HepG2 (cell line): ENCODE measurements at regions not wholly inside any gene's neighbourhood (a gene's known extent, or its start where the extent isn't known, plus 50 kb on each side); places are given as distances from the start of the nearest gene placed in this dataset.

Experiments
- ATAC-seq: fragments of 200-7000 bp; cut with Tn5 transposase; 3 replicates; pipeline ENCODE4 v1.9.1; 2020; ENCODE audit warnings: mild to moderate bottlenecking, moderate library complexity
- BruUV-seq: library from RNA; stranded (reverse); fragments of 400-500 nt; replicated peaks from 2 replicates; lab custom pipeline; 2021; lab: Mats Ljungman, UMichigan
- CTCF ChIA-PET: fragments of 300-600 bp; formaldehyde crosslinking; extraction: SDS; loops from one replicate; lab custom pipeline; 2021; ENCODE audit warnings: low total read pairs, inconsistent platforms, low intra/inter-chr PET ratio; lab: Yijun Ruan, JAX
- POLR2A ChIA-PET: fragments of 350-600 bp; sonication (Branson Sonifier 250); formaldehyde crosslinking; loops from one replicate; lab custom pipeline; 2020; ENCODE audit warnings: antibody characterized with exemption, inconsistent platforms; lab: Yijun Ruan, JAX
- DNase-seq: peaks from one replicate; pipeline ENCODE4 v3.0.0-alpha.2; 2015; ENCODE audit warnings: low spot score
- FAIRE-seq: peaks from 3 replicates; lab custom pipeline; 2011; peaks lifted over from hg19 to GRCh38; lab: Jason Lieb, UNC
- H2AFZ ChIP-seq: one replicate; pipeline ENCODE4 v1.6.1; 2011; ENCODE audit warnings: low read length, inconsistent platforms
- H3K27ac ChIP-seq: fragments of 300-600 bp; 3 replicates; pipeline ENCODE4 v1.8.0; 2011; ENCODE audit warnings: mixed run types, mild to moderate bottlenecking, mixed read lengths, low read length, inconsistent platforms; ENCODE audit not compliant: insufficient read depth; ENCODE audit errors: extremely low read length
- H3K27me3 ChIP-seq, 2 experiments: fragments of 200-600 bp in 1 of 2; 2 replicates in 1 of 2; 3 replicates in 1 of 2; pipeline versions ENCODE4 v1.6.0 to v1.8.0; 2011; ENCODE audit warnings: low read length in 2 of 2, mild to moderate bottlenecking in 2 of 2, moderate library complexity in 2 of 2, inconsistent platforms in 1 of 2; ENCODE audit not compliant: insufficient read depth in 2 of 2, control insufficient read depth in 1 of 2
- H3K36me3 ChIP-seq, 2 experiments: fragments of 200-600 bp in 1 of 2; replicated peaks in 1 of 2; 2 replicates in 1 of 2; 3 replicates in 1 of 2; pipeline versions ENCODE4 v1.5.1 to v1.8.0; 2011; ENCODE audit warnings: low read length in 2 of 2, inconsistent platforms in 1 of 2; ENCODE audit not compliant: insufficient read depth in 2 of 2, control insufficient read depth in 1 of 2
- H3K4me1 ChIP-seq: 2 replicates; pipeline ENCODE4 v1.5.1; 2012; ENCODE audit warnings: low read length, inconsistent platforms; ENCODE audit not compliant: insufficient read depth
- H3K4me2 ChIP-seq: 2 replicates; pipeline ENCODE4 v1.6.0; 2011; ENCODE audit warnings: low read depth, low read length, inconsistent platforms
- H3K4me3 ChIP-seq, 3 experiments: fragments of 200-600 bp in 1 of 3; sonication (generic), shearing (Covaris generic) in 1 of 3; replicated peaks in 1 of 3; 2 replicates each; pipeline ENCODE4 v1.5.1; 2011 to 2016; ENCODE audit warnings: low read length in 3 of 3, inconsistent platforms in 2 of 3, low read depth in 2 of 3, mild to moderate bottlenecking in 2 of 3, control low read depth in 1 of 3, mixed read lengths in 1 of 3; ENCODE audit not compliant: insufficient read depth in 1 of 3
- H3K79me2 ChIP-seq: one replicate; pipeline ENCODE4 v1.6.1; 2011; ENCODE audit warnings: low read length, inconsistent platforms; ENCODE audit not compliant: insufficient read depth
- H3K9ac ChIP-seq: 2 replicates; pipeline ENCODE4 v1.6.0; 2011; ENCODE audit warnings: mild to moderate bottlenecking, low read depth, low read length, inconsistent platforms; ENCODE audit not compliant: insufficient read depth
- H3K9me3 ChIP-seq: 2 replicates; pipeline ENCODE4 v1.5.1; 2012; ENCODE audit warnings: mild to moderate bottlenecking, low read length
- H4K20me1 ChIP-seq: 2 replicates; pipeline ENCODE4 v1.6.0; 2011; ENCODE audit warnings: inconsistent platforms, mild to moderate bottlenecking, low read length, moderate library complexity; ENCODE audit not compliant: insufficient read depth
- ATF7-NPFF ChIP-seq: sonication (generic); formaldehyde crosslinking; IDR thresholded peaks from 2 replicates; pipeline ENCODE4 v1.8.1; 2023; ENCODE audit warnings: mild to moderate bottlenecking, low read depth, missing genetic modification reagents, moderate library complexity
- CHCHD3 ChIP-seq: sonication (generic); formaldehyde crosslinking; IDR thresholded peaks from 2 replicates; pipeline ENCODE4 v1.8.0; 2022; ENCODE audit warnings: mild to moderate bottlenecking, missing genetic modification reagents, moderate library complexity
- IKZF1 ChIP-seq: fragments of 450-650 bp; IDR thresholded peaks from 2 replicates; pipeline ENCODE4 v1.7.1; 2016
- MTF1 ChIP-seq: sonication (generic); formaldehyde crosslinking; IDR thresholded peaks from 2 replicates; pipeline ENCODE4 v1.5.0; 2020; ENCODE audit warnings: missing genetic modification reagents
- MXD4 ChIP-seq: IDR thresholded peaks from 2 replicates; pipeline ENCODE4 v1.6.1; 2016; ENCODE audit warnings: mild to moderate bottlenecking, missing biosample characterization, missing genetic modification reagents
- POLR2AphosphoS2 ChIP-seq: IDR thresholded peaks from 2 replicates; pipeline ENCODE4 v1.6.1; 2011; ENCODE audit warnings: low read depth, low read length, improper control_type of control experiment
- STAT5B ChIP-seq: sonication (generic); formaldehyde crosslinking; IDR thresholded peaks from 2 replicates; pipeline ENCODE4 v1.4.0; 2020; ENCODE audit warnings: missing genetic modification reagents
- TOE1 ChIP-seq: sonication (generic); formaldehyde crosslinking; IDR thresholded peaks from 2 replicates; pipeline ENCODE4 v1.4.0; 2020; ENCODE audit warnings: mild to moderate bottlenecking, missing genetic modification reagents
- ZBTB49 ChIP-seq: sonication (generic); formaldehyde crosslinking; IDR thresholded peaks from 2 replicates; pipeline ENCODE4 v1.4.0; 2020; ENCODE audit warnings: missing genetic modification reagents, borderline replicate concordance
- ZNF124 ChIP-seq: sonication (generic); formaldehyde crosslinking; IDR thresholded peaks from 2 replicates; pipeline ENCODE4 v1.4.0; 2020; ENCODE audit warnings: missing genetic modification reagents
- ZNF143 ChIP-seq: sonication (generic); formaldehyde crosslinking; IDR thresholded peaks from 2 replicates; pipeline ENCODE4 v1.4.0; 2020; ENCODE audit warnings: missing genetic modification reagents
- ZNF263 ChIP-seq: sonication (generic); formaldehyde crosslinking; IDR thresholded peaks from 2 replicates; pipeline ENCODE4 v1.4.0; 2020; ENCODE audit warnings: missing genetic modification reagents
- ZSCAN22 ChIP-seq: sonication (generic); formaldehyde crosslinking; IDR thresholded peaks from 2 replicates; pipeline ENCODE4 v1.4.0; 2020; ENCODE audit warnings: mild to moderate bottlenecking, missing genetic modification reagents
- WGBS: methylation state at CpG from one replicate; pipeline ENCODE4 v1.1.6; 2017; ENCODE audit warnings: low lambda C conversion rate; 5-methylcytosine and 5-hydroxymethylcytosine counted together
- in situ Hi-C: cut with HindIII; loops from 2 replicates; pipeline ENCODE4 v1.10.0; 2017; ENCODE audit warnings: low pct_unique_long_range_greater_than_20kb; ENCODE audit not compliant: extremely low pct_ligation_motif_present
- intact Hi-C: fragments of 100-400 bp; cut with micrococcal nuclease; formaldehyde crosslinking; loops from one replicate; pipeline ENCODE4 v1.10.0; 2022; ENCODE audit not compliant: unreplicated experiment
- TF ChIP-seq, protein P1 (sequence below): conservative IDR thresholded peaks from 2 replicates; pipeline ENCODE4 v1.6.1; 2018; ENCODE audit warnings: missing genetic modification reagents
- TF ChIP-seq, protein P2 (sequence below): sonication (generic); formaldehyde crosslinking; IDR thresholded peaks from 2 replicates; pipeline ENCODE4 v1.4.0; 2020; ENCODE audit warnings: mild to moderate bottlenecking, low read depth, missing genetic modification reagents
- TF ChIP-seq, protein P3 (sequence below): sonication (generic); formaldehyde crosslinking; IDR thresholded peaks from 2 replicates; pipeline ENCODE4 v1.5.0; 2020; ENCODE audit warnings: missing genetic modification reagents

DNA sequence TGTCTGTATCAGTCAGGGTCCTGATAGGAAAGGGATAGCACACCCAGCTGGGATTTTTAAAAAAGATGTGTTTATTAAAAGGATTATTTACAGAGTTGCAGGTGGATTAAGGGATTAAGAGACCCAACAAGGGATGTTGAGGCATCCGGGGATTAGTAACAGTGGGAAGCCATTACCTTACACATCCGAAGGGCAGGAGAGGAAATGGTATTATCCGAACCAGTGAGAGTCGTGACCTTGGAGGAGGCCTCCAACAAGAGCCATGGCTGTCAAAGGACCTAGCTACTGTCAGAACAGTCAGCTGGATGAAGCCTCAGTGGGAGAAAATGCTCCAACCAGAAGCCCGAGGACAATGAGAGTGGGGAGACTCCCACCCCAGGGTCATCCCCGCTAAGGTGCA, 146.3 kb upstream of the KRAS start (continued):
- no peak for TF ChIP-seq ZNF143 (CRISPR knock-in tag)

DNA sequence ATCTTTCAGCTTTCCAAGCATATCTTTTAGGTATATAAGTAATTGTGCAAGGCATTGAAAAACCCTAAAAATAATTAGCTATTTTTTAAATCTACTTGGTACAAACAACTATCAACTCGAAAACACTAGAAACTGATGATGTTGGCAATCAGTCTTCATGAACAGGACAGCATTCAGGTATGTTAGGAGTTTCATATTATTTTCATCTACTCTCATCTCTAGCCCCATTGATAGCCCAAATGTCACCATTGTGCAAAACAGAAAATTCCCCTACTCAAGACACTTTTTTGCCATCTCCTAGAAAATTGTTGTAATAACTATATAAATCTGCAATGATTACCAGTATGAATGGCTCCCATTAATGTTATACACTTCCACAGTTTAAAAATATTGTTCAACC, 144.5 kb upstream of the KRAS start:
- FAIRE-seq (no peak), DNase-seq (no peak), ATAC-seq (no peak)
- H2AFZ ChIP-seq = no peak overlapping the region
- no TSS peak for BruUV-seq
- no peaks in the 10 kb centered on the region for H3K4me1 ChIP-seq
- no peak overlapping the region for H3K4me3 ChIP-seq
- CTCF ChIA-PET = no interaction called here
- H3K36me3 ChIP-seq = no peaks in the 10 kb centered on the region
- no peak overlapping the region for H3K27ac ChIP-seq
- in situ Hi-C loops = no loop called here
- WGBS = 0% methylated on average over 1 of the region's 1 CpG
- no peaks in the 10 kb centered on the region for H3K27me3 ChIP-seq
- no peak overlapping the region for H3K9ac ChIP-seq
- no peaks in the 10 kb centered on the region for H3K9me3 ChIP-seq
- H3K79me2 ChIP-seq = no peaks in the 10 kb centered on the region
- POLR2A ChIA-PET = no interaction called here
- H3K4me2 ChIP-seq = no peak overlapping the region
- H4K20me1 ChIP-seq = no peaks in the 10 kb centered on the region
- intact Hi-C loops = no loop called here
- no peak for TF ChIP-seq TOE1
- TF ChIP-seq, protein P1, sequence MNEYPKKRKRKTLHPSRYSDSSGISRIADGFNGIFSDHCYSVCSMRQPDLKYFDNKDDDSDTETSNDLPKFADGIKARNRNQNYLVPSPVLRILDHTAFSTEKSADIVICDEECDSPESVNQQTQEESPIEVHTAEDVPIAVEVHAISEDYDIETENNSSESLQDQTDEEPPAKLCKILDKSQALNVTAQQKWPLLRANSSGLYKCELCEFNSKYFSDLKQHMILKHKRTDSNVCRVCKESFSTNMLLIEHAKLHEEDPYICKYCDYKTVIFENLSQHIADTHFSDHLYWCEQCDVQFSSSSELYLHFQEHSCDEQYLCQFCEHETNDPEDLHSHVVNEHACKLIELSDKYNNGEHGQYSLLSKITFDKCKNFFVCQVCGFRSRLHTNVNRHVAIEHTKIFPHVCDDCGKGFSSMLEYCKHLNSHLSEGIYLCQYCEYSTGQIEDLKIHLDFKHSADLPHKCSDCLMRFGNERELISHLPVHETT (CRISPR knock-in tag) = no peak
- TF ChIP-seq STAT5B = no peak
- no peak for TF ChIP-seq MTF1
- TF ChIP-seq MXD4 = no peak
- TF ChIP-seq ZNF124 = no peak
- TF ChIP-seq, protein P2, sequence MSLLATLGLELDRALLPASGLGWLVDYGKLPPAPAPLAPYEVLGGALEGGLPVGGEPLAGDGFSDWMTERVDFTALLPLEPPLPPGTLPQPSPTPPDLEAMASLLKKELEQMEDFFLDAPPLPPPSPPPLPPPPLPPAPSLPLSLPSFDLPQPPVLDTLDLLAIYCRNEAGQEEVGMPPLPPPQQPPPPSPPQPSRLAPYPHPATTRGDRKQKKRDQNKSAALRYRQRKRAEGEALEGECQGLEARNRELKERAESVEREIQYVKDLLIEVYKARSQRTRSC (CRISPR knock-in tag) = no peak
- TF ChIP-seq, protein P3, sequence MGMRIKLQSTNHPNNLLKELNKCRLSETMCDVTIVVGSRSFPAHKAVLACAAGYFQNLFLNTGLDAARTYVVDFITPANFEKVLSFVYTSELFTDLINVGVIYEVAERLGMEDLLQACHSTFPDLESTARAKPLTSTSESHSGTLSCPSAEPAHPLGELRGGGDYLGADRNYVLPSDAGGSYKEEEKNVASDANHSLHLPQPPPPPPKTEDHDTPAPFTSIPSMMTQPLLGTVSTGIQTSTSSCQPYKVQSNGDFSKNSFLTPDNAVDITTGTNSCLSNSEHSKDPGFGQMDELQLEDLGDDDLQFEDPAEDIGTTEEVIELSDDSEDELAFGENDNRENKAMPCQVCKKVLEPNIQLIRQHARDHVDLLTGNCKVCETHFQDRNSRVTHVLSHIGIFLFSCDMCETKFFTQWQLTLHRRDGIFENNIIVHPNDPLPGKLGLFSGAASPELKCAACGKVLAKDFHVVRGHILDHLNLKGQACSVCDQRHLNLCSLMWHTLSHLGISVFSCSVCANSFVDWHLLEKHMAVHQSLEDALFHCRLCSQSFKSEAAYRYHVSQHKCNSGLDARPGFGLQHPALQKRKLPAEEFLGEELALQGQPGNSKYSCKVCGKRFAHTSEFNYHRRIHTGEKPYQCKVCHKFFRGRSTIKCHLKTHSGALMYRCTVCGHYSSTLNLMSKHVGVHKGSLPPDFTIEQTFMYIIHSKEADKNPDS (CRISPR knock-in tag) = no peak
- TF ChIP-seq CHCHD3 (CRISPR knock-in tag) = no peak
- no peak for TF ChIP-seq POLR2AphosphoS2
- no peak for TF ChIP-seq ZNF263
- TF ChIP-seq ATF7-NPFF (CRISPR knock-in tag) = no peak
- TF ChIP-seq IKZF1 = no peak
- no peak for TF ChIP-seq ZSCAN22 (CRISPR knock-in tag)
- TF ChIP-seq ZBTB49 (CRISPR knock-in tag) = no peak
